ENCODE measurements at regions not wholly inside any gene's neighbourhood (a gene's known extent, or its start where the extent isn't known, plus 50 kb on each side); places are given as distances from the start of the nearest gene placed in this dataset.

- DNase-seq (ENCODE audit: low read depth): no peak
- no peak overlapping the region for H3K4me3 ChIP-seq (ENCODE audit: low read depth, low read length)
- no peak for TF ChIP-seq CTCF (IDR thresholded peaks at IDR 0.05; ENCODE audit: insufficient read depth, low read length)
Observed at GRCh38 chr4:11620861-11621260, 192.2 kb upstream of the HS3ST1 start.

DNA sequence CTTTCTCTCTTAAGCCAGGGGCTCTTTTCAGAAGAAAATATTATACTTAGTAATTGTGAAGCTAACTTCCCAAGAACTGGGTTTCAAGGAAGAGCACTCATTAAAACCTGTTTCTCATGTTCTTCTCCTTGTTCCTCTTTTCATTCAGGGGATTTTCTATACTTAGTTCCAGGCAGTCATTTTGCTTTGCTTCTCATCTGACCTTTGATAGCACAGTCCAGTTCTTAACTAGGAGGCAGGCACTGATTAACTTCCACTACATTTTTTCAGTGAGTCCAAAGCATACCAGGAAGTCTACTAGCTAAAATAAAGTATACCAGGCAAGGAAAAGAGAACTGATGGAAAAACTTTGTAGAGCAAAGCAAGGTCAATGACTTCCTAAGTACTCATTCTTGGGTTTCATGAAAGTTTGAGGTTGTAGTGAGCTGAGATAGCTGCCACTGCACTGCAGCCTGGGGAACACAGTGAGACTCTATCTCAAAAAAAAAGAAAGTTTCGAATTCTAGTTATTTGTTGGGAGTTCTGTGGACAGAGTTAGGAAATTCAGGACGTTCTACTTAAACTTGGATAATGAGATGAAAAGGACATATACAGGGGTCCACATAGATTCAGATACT is 190.1 kb upstream of the HS3ST1 start:
- DNase-seq (ENCODE audit: low read depth): no peak
- no peak for TF ChIP-seq CTCF (IDR thresholded peaks at IDR 0.05; ENCODE audit: insufficient read depth, low read length)
- H3K4me3 ChIP-seq (ENCODE audit: low read depth, low read length): no peak overlapping the region

GRCh38 chr4:11616856-11617255 is 188.2 kb upstream of the HS3ST1 start:
- DNase-seq (ENCODE audit: low read depth): no peak
- H3K4me3 ChIP-seq (ENCODE audit: low read depth, low read length): no peak overlapping the region
- TF ChIP-seq CTCF (IDR thresholded peaks at IDR 0.05; ENCODE audit: insufficient read depth, low read length): no peak

- TF ChIP-seq CTCF (IDR thresholded peaks at IDR 0.05; ENCODE audit: insufficient read depth, low read length): no peak
- H3K4me3 ChIP-seq (ENCODE audit: low read depth, low read length): no peak overlapping the region
- DNase-seq (ENCODE audit: low read depth): peak; percentile 59
Observed at GRCh38 chr4:11615601-11616000, 186.9 kb upstream of the HS3ST1 start.

DNA sequence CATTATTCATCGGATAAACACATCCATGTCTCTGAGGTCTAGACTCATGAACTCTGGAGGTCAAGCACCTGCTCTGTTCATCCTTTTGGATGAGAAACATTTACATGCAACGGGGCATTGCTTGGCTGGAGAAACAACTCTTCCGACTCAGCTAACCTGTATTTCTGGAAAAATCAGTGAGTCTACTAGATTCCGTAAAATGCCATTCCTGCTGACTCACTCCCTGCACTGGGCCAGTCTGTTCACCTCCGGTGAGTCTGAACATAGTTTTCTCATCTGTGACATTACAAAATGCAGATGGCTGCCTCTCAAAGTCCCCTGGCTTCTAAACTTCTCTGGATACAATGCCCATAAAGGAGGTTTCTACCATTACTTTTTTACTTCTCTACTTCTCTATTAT is 185.7 kb upstream of the HS3ST1 start:
- no peak for TF ChIP-seq CTCF (IDR thresholded peaks at IDR 0.05; ENCODE audit: insufficient read depth, low read length)
- DNase-seq (ENCODE audit: low read depth): no peak
- H3K4me3 ChIP-seq (ENCODE audit: low read depth, low read length): no peak overlapping the region

GRCh38 chr4:11611868-11612267 is 183.2 kb upstream of the HS3ST1 start:
- no peak for TF ChIP-seq CTCF (IDR thresholded peaks at IDR 0.05; ENCODE audit: insufficient read depth, low read length)
- H3K4me3 ChIP-seq (ENCODE audit: low read depth, low read length): no peak overlapping the region
- no peak for DNase-seq (ENCODE audit: low read depth)

DNA sequence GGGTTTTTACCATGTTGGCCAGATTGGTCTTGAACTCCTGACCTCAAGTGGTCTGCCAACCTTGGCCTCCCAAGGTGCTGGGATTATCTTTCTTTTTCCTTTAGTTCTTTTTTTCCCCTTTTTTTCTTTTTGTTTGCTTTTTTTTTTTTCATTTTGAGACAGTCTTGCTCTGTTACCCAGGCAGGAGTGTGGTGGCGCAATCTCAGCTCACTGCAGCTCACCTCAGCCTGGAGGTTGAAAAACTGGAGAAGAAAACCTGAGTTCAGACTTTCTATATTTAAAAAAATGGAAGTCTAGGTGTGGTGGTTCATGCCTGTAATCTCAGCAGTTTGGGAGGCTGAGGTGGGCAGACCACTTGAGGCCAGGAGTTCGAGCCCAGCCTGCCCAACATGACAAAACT is 181.1 kb upstream of the HS3ST1 start:
- no peak for TF ChIP-seq CTCF (IDR thresholded peaks at IDR 0.05; ENCODE audit: insufficient read depth, low read length)
- no peak overlapping the region for H3K4me3 ChIP-seq (ENCODE audit: low read depth, low read length)
- DNase-seq (ENCODE audit: low read depth): no peak
